Brain microvascular endothelial cell (primary cell): ENCODE measurements at regions not wholly inside any gene's neighbourhood (a gene's known extent, or its start where the extent isn't known, plus 50 kb on each side); places are given as distances from the start of the nearest gene placed in this dataset.
"Not testable (repeated sequence)": the region's sequence is repeated elsewhere in the genome, so short reads cannot be mapped to it uniquely, and the experiment has no call there.

ENCODE experiments used
- DNase-seq: peaks from one replicate; pipeline ENCODE4 v3.0.0-alpha.2; 2020
- H3K27ac ChIP-seq: fragments of 250-450 bp; sonication (Bioruptor Pico); 2 replicates; pipeline ENCODE4 v1.5.1; 2020; ENCODE audit warnings: mild to moderate bottlenecking, moderate library complexity
- H3K27me3 ChIP-seq: fragments of 250-450 bp; sonication (Bioruptor Pico); replicated peaks from 2 replicates; pipeline ENCODE4 v1.5.1; 2020; ENCODE audit warnings: mild to moderate bottlenecking
- H3K36me3 ChIP-seq: fragments of 250-450 bp; sonication (Bioruptor Pico); replicated peaks from 2 replicates; pipeline ENCODE4 v1.5.1; 2020; ENCODE audit warnings: mild to moderate bottlenecking
- H3K4me3 ChIP-seq: 2 replicates; pipeline ENCODE4 v1.5.1; 2011; ENCODE audit warnings: low read depth, mild to moderate bottlenecking, control low read depth, low read length, moderate library complexity
- in situ Hi-C: cut with HindIII; loops from 2 replicates; pipeline ENCODE4 v1.10.0; 2017; ENCODE audit warnings: low sequenced_read_pairs, low pct_ligation_motif_present
- TF ChIP-seq, protein P1 (sequence below): IDR thresholded peaks from 2 replicates; pipeline ENCODE4 v1.5.1; 2011; ENCODE audit warnings: low read depth, mild to moderate bottlenecking, moderate library complexity, low read length, control low read depth, inconsistent platforms; ENCODE audit errors: missing control alignments

- TF ChIP-seq, protein P1, sequence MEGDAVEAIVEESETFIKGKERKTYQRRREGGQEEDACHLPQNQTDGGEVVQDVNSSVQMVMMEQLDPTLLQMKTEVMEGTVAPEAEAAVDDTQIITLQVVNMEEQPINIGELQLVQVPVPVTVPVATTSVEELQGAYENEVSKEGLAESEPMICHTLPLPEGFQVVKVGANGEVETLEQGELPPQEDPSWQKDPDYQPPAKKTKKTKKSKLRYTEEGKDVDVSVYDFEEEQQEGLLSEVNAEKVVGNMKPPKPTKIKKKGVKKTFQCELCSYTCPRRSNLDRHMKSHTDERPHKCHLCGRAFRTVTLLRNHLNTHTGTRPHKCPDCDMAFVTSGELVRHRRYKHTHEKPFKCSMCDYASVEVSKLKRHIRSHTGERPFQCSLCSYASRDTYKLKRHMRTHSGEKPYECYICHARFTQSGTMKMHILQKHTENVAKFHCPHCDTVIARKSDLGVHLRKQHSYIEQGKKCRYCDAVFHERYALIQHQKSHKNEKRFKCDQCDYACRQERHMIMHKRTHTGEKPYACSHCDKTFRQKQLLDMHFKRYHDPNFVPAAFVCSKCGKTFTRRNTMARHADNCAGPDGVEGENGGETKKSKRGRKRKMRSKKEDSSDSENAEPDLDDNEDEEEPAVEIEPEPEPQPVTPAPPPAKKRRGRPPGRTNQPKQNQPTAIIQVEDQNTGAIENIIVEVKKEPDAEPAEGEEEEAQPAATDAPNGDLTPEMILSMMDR: no peak
- H3K36me3 ChIP-seq: no peaks in the 10 kb centered on the region
- H3K27ac ChIP-seq: no peak overlapping the region
- in situ Hi-C loops: no loop called here
- no peaks in the 10 kb centered on the region for H3K27me3 ChIP-seq
- DNase-seq: no peak
- no peak overlapping the region for H3K4me3 ChIP-seq
These were observed 1168.9 kb downstream of the SLITRK5 start for GRCh38 chr13:88840085-88840484.

DNA sequence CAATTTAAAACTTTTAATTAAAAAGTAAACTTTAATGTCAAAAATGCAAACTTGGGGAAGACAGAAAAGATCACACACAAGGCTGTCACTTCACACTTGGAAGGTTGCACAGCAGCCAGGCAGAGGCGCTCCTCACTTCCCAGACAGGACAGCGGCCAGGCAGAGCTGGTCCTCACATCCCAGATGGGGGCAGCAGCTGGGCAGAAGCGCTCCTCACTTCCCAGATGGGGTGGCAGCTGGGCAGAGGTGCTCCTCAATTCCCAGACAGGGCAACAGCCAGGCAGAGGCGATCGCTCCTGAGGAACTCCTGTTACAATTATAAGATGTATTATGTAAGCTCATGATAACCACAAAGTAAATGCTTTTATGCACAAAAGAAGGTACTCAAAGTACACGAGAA is 1181.1 kb downstream of the SLITRK5 start:
- H3K4me3 ChIP-seq, in situ Hi-C loops: not testable (repeated sequence)

GRCh38 chr13:88857256-88857655 is 1186.1 kb downstream of the SLITRK5 start:
- no peak for DNase-seq
- H3K27ac ChIP-seq: no peak overlapping the region
- H3K27me3 ChIP-seq: no peaks in the 10 kb centered on the region
- in situ Hi-C loops: no loop called here
- no peaks in the 10 kb centered on the region for H3K36me3 ChIP-seq
- H3K4me3 ChIP-seq: no peak overlapping the region
- TF ChIP-seq, protein P1: no peak

More for the DNA sequence above, 1181.1 kb downstream of the SLITRK5 start:
- H3K36me3 ChIP-seq, DNase-seq, H3K27ac ChIP-seq, H3K27me3 ChIP-seq: not testable (repeated sequence)

GRCh38 chr13:88862095-88862620 is 1191.0 kb downstream of the SLITRK5 start:
- Histone ChIP-seq H3K27ac (no peak overlapping the region), H3K27me3 (no peaks in the 10 kb centered on the region), H3K36me3 (no peaks in the 10 kb centered on the region), H3K4me3 (no peak overlapping the region)
- no peak for DNase-seq
- in situ Hi-C loops: no loop called here
- TF ChIP-seq, protein P1: no peak

- in situ Hi-C loops: no loop called here
These were observed 1191.9 kb downstream of the SLITRK5 start for GRCh38 chr13:88863116-88863515.

DNA sequence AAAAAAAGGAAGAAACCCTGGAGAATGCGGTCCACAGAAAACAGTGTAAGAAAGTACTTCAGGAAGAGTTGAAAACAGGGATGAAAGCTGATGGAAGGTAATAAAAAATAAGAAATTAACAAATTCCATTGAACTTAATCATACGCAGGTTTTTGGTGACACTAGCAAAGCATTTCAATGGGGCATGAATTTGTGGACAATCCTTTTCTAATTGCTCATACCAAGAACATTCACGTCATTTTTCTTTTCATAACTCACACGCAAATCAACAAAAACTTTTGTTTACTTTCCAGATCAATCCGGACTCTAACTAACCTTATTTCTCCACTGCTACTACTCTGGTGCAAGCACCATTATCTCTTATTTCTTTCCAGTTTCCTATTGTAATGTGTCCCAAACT is 1195.0 kb downstream of the SLITRK5 start:
- H3K27me3 ChIP-seq: no peaks in the 10 kb centered on the region
- no peak for DNase-seq
- H3K27ac ChIP-seq: no peak overlapping the region
- TF ChIP-seq, protein P1: no peak
- H3K36me3 ChIP-seq: no peaks in the 10 kb centered on the region
- in situ Hi-C loops: no loop called here
- no peak overlapping the region for H3K4me3 ChIP-seq

More at GRCh38 chr13:88863116-88863515, 1191.9 kb downstream of the SLITRK5 start:
- TF ChIP-seq, protein P1: no peak
- H3K27me3 ChIP-seq: no peaks in the 10 kb centered on the region
- no peak overlapping the region for H3K4me3 ChIP-seq
- no peaks in the 10 kb centered on the region for H3K36me3 ChIP-seq
- DNase-seq: no peak
- no peak overlapping the region for H3K27ac ChIP-seq
